ENCODE measurements at regions not wholly inside any gene's neighbourhood (a gene's known extent, or its start where the extent isn't known, plus 50 kb on each side); places are given as distances from the start of the nearest gene placed in this dataset.

DNA sequence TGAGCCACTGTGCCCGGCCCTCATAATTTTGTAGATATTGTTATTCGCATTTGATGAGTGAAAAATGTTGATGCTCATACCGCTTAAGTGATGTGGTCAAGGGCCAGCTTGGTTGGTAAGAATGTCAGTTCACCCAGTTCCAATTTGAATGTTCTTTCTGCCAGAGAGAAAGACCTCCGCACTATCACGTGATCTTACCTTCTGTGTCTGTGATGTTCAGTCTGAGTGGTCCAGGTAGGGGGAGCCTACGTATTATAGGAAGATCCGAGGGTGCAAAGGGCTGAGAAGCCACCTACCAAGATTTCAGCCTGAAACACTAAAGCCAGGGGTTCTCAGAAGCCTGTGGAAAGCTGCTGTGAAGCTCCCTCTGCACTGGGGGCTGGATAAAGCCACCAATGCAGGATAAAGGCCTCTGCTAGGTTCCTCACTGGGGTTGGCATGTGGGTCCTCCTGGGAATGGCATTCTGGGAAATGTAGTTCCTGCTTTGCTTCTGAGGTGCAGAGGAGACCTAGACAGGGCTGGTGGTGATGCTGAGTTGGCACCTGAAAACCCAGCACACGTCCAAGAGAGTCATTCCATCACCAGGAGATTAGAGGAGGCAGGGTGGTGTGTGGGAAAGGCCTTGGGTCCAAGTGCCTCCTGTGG is 64.7 kb upstream of the AOAH start:
- no peak overlapping the region for H3K4me3 ChIP-seq
- no peak overlapping the region for H3K27ac ChIP-seq
- DNase-seq (ENCODE audit: low spot score), result no peak
- TF ChIP-seq, protein P1, sequence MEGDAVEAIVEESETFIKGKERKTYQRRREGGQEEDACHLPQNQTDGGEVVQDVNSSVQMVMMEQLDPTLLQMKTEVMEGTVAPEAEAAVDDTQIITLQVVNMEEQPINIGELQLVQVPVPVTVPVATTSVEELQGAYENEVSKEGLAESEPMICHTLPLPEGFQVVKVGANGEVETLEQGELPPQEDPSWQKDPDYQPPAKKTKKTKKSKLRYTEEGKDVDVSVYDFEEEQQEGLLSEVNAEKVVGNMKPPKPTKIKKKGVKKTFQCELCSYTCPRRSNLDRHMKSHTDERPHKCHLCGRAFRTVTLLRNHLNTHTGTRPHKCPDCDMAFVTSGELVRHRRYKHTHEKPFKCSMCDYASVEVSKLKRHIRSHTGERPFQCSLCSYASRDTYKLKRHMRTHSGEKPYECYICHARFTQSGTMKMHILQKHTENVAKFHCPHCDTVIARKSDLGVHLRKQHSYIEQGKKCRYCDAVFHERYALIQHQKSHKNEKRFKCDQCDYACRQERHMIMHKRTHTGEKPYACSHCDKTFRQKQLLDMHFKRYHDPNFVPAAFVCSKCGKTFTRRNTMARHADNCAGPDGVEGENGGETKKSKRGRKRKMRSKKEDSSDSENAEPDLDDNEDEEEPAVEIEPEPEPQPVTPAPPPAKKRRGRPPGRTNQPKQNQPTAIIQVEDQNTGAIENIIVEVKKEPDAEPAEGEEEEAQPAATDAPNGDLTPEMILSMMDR (IDR thresholded peaks at IDR 0.05), result no peak

DNA sequence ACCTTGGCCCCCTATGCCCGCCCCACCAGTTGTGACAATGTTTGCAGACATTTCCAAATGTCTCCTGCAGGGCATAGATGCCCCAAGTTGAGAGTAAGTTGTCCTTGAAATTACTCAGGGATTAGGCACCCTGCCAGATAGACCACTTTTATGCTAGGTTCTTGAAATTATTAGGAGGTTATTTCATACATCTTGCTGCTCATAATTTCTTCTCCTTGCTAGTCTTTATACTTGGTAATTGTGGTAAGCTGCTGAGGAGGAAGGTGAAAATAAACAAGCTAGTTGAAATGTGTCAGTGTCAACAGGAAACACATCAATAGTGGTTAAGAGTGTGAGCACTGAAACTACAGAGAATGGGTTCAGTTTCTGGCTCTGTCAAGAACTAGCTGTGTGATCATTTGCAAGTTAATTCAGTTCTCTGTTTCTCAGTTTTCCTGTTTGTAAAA is 63.7 kb upstream of the AOAH start:
- no peak for DNase-seq (ENCODE audit: low spot score)
- no peak overlapping the region for H3K4me3 ChIP-seq
- TF ChIP-seq, protein P1 (IDR thresholded peaks at IDR 0.05), result no peak
- no peak overlapping the region for H3K27ac ChIP-seq

DNA sequence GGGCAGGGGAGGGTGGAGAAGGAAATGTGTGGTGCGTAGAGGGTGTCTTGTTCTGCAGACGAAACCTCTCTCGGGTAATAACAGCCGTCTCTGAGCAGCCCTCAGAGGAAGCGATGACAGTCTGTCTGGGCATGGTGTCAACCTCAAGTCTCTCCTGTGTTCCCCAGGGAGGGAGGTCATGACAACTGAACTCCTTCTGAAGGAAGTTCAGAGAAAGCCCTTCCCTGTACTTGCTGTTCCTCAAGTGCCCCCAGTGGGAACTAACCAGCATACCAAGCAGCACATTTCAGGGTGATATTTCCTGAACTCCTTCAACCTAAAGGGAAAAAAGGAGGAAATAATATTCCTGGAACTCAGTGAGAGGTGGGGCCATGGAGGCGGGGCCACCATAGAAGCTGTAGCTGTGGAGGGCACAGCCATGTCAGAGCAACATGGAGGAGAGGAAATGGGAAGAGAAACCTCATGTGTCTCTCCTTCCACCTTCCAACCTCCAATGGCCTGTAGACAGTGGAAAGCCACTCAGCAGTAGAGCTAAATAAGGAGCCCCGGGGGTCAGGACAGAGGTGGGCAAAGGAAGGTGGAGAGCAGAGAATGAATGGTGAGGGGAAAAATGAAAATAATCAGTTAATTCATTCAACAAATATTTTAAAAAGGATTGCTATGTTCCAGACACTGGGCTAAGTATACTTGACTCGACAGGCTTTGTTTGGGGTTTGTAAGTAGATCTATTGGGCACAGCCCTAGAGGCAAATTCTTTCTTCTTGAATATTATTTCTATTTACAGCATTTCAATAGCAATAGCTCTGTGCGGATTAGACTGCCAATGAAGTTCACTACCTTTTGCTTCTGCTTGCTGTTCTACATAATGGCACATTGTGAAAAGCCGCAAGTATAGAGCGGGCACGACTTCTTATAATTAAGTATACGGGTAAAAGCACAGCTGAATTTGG is 61.0 kb upstream of the AOAH start:
- DNase-seq (ENCODE audit: low spot score), result no peak
- Histone ChIP-seq H3K4me3 (no peak overlapping the region), H3K27ac (peak overlapping the region in 1 of 2 donors; percentile 22)
- TF ChIP-seq, protein P1 (IDR thresholded peaks at IDR 0.05), result no peak

DNA sequence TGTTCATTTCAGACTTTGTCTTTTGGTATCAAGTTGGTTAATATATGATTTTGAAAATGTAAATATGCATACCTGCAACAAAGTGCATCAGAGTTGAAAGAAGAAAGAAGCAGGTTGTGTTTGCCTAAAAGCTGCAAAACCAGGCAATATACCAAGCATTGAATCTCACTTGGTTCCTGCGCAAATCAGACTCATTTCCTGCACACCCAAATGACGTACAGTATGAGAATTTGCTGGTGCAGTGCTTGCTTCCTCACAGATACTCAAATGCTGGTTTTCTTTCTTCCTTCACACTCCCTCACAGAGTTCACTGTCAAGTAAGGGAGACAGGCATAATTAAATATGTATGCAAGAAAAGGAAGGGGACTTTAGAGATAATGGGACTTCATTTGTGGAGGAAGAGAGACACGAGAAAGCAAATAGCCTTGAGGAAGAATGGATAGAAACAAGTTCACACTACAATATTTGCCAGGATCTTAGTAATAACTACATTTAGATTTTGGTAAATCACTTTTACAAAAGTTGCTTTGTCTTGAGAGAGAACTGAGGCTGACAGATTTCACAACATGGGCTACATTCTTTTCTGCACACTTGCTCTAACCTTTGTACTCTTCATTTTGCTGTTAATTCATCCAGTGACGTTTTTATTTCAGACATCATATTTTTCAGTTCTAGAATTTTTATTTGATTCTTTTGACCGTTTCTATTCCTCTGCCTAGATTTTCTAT is 56.9 kb upstream of the AOAH start:
- TF ChIP-seq, protein P1 (IDR thresholded peaks at IDR 0.05), result no peak
- DNase-seq (ENCODE audit: low spot score), result no peak
- Histone ChIP-seq H3K27ac (no peak overlapping the region), H3K4me3 (no peak overlapping the region)

DNA sequence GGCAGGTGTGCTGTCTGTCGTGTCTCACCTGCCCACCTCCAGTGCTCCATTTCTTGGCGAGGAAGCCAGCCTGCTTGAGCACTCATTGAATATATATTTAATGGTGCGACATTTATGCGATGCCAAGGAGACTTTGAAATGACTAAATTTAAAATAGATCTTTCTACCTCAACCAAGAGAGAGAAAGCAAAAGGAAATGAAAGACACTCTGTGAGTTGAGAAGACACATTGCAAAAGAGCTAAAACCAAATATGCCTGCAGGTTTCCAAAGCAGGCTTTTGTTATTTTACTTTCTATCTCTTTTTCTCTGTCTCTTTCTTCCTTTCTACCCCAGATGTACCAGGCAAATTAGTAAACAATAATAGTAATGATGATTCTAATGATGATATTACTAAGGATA is 53.6 kb upstream of the AOAH start:
- no peak for DNase-seq (ENCODE audit: low spot score)
- no peak overlapping the region for H3K4me3 ChIP-seq
- no peak overlapping the region for H3K27ac ChIP-seq
- TF ChIP-seq, protein P1 (IDR thresholded peaks at IDR 0.05), result no peak

DNA sequence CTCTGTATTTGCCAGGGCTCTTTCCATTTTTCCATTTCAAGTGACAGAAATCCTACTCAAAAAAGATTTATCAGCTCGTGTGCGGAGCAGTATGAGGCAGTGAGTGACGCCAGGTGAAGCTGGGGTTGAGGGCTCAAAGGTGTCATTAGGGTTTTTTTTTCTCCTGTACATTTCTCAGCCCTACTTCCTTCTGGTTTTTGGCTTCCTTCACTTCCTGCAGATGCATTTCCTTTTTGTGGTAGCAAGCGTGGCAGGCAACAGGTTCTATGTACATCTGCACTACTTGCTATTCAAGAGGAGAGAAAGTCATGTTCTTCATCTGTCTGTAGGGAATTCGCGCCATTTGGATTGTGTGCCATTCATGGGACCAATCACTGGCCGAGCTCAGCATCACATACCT is 52.8 kb upstream of the AOAH start:
- Histone ChIP-seq H3K4me3 (no peak overlapping the region), H3K27ac (no peak overlapping the region)
- TF ChIP-seq, protein P1 (IDR thresholded peaks at IDR 0.05), result no peak
- DNase-seq (ENCODE audit: low spot score), result no peak

Data from coronary artery (tissue), 2 donors.